HG03066 (cell line): ENCODE measurements at regions not wholly inside any gene's neighbourhood (a gene's known extent, or its start where the extent isn't known, plus 50 kb on each side); places are given as distances from the start of the nearest gene placed in this dataset.
"Not testable (repeated sequence)": the region's sequence is repeated elsewhere in the genome, so short reads cannot be mapped to it uniquely, and the experiment has no call there.

Source experiments
- ATAC-seq: cut with Tn5 transposase; IDR thresholded peaks from one replicate; pipeline ENCODE4 v1.9.1; 2021; ENCODE audit warnings: low read depth; ENCODE audit not compliant: unreplicated experiment

DNA sequence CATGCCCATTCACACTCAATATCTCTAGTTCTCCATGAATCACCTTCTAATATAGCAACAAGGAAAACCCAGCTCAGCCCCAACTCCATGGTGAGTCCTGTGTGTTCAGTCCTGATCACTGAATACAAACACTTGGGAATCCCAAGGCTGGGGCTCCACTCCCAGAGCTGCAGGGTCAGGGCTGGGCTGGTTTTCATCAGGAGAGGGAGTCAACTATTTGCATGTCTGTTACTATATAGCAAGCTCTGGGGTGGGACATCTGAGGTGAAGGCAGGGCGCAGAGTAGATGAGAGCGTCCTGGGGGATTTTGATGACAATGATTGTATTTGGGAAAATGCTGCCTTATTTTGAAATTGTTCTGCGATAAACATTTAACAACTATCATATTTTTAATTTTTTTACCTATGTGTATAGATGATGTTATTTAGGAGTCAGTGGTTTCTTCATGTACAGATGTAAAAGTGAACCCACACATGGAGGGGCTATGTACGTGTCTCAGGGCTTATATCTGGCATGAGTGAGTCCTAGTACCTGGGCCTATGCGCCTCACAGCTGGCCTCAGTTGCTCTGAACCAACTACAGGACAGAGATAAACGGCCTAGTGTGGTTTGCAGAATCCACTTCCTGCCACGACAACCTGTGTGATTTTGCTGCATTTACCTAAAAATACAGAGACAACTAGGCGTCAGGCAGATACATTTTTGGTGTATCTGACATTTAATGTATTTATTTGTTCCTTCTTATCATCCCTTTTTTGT is 603.7 kb downstream of the TMEM121 start:
- ATAC-seq: not testable (repeated sequence)

DNA sequence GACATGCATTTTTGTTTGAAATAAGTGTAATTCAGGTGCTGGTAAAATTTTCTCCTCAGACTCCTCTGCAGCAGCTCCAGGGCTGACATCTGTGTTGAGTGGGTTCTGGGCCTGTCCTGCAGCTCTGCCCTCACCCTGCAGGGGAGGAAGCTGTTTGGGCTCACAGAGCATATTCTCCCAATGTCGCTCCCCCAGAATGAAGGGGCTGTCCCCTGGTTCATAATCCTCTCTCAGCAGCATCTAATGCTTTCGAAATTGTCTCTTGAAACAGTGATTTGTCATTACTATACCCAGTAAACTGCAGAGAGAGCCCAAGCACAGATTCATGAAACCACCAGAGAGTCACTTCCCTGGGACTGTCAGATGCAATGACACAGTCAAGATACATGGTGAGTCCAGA is 606.7 kb downstream of the TMEM121 start:
- ATAC-seq: not testable (repeated sequence)

DNA sequence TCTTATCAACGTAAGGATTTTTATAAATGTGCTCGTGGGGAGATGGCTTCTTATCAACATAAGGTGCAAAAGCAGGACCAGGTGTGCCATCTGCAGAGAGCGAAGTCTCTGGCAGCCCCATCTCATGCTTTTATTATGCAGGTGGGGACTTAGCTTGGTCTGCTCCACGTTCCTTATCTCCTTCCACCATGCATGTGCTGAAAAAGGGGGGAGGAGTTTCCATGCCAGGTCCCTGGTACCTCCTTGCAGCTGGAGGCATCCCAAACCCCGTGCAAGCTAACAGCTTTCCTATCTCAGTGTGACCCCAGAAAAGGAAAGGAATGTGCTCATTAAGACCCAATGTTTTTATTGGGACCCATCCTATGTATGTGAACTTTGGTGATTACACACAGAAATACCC is 608.5 kb downstream of the TMEM121 start:
- no peak for ATAC-seq

DNA sequence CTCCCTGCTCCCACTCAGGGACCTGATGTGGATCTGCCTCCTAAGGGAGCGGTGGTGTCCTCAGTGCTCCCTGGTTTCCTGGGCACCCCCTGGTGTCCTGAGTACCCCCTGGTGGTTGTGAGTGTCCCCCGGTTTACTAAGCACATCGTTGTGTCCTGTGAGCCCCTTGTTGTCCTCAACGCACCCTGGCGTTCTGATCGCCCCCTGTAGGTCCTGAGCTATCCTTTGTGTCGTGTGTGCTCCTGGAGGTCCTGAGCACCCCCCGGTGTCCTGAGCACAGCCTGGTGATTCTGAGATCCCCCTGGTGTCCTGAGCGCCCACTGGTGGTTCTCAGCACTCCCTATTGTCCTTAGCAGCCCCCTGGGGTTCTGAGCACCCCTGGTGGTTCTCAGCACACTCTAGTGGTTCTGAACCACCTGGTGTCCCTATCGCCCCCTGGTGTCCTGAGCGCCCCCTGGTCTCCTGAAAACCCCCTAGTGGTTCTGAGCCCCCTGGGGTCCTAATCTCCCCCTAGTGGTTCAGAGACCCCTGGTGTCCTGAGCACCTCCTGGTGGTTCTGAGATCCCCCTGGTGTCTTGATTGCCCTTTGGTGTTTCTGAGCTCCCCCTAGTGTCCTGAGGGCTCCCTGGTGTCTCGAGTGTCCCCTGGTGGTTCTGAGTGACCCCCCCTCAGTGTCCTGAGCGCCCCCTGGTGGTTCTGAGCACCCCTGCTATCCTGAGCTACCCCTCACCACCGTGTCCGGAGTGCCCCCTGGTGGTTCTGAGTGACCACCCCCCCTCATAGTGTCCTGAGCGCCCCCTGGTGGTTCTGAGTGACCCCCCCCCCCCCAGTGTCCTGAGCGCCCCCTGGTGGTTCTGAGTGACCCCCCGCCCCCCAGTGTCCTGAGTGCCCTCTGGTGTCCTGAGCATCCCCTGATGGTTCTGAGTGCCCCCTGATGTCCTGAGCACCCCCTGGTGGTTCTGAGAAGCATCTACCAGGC is 615.1 kb downstream of the TMEM121 start:
- ATAC-seq: no peak

DNA sequence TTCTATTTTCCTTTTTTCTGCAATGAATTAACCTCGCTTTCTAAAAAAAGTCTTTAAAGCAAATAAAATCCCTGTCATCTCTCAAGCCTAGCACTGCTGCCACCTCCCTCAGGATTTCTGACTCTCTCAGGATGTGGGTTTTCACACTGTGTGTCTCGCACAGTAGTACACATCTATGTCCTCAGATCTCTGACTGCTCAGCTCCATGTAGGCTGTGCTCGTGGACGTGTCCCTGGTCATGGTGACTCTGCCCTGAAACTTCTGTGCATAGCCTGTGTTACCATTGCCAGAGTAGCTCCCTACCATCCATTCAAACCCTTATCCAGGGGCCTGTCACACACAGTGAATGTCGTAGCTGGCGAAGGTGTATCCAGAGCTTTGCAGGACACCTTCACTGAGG is 619.3 kb downstream of the TMEM121 start:
- not testable (repeated sequence) for ATAC-seq

DNA sequence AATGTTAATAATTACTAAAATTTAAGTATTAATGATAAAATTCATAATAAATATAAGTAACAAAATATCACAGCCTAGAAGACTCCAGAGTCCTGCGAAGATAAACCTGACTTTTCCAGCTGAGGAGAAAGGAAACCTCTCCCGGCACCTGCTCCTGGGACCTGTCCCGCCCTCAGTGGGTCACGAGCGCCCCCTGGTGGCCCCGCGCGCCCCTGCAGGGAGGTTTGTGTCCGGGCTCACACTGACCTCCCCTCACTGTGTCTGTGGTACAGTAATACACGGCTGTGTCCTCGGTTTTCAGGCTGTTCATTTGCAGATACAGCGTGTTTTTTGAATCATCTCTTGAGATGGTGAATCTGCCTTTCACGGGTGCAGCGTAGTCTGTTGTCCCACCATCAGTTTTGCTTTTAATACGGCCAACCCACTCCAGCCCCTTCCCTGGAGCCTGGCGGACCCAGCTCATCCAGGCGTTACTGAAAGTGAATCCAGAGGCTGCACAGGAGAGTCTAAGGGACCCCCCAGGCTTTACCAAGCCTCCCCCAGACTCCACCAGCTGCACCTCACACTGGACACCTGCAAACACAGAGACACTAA is 627.1 kb downstream of the TMEM121 start:
- not testable (repeated sequence) for ATAC-seq

DNA sequence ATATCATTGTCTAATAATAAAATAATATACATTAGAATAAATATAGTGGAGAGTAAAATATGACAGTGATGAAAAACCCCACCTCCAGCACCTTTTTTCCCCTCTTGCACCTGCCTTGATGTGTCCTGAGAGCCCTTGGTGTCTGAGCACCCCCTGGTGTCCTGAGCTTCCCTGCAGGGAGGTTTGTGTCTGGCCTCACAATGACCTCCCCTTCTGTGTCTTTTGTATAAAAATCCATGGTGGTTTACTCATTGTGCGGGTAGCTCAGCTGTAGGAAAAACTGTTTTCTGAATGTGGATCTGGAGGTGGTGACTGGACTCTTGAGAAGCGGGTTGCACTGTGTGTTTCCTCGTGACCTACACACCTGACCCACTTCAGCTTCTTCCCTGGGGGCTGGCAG is 636.9 kb downstream of the TMEM121 start:
- ATAC-seq: no peak

DNA sequence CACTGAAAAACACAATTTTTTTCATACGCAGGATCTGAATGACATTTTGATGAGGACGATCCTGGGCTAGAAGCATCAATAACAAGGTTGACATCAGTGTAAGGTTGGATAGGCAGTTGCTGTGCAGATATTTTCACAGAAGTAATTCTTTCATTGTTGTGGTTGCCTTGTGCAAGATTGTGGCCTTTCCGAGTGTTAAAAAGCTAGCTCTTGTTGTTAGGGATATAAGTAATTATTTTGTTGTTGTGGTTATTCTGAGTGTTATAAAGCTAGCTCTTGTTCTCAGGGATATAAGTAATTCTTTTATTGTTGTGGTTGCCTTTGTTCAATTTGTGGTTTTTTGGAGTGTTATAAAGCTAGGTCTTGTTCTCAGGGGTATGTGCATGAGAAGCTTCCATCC is 637.4 kb downstream of the TMEM121 start:
- ATAC-seq: not testable (repeated sequence)

DNA sequence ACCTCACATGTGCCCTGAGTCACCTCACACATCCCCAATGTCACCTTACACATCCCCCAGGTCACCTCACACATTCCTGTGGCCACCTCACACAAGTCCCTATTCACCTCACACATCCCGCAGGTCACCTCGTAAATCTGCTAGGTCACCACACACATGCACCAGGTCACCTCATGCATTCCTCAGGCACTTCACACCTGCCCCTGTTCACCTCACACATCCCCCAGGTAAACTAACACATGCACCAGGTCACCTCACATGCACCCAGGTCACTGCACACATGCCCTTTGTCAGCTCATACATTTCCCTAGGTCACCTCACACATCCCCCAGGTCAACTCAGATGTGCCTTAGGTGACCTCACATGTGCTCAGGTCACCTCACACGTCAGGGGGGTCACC is 639.8 kb downstream of the TMEM121 start:
- ATAC-seq: no peak

DNA sequence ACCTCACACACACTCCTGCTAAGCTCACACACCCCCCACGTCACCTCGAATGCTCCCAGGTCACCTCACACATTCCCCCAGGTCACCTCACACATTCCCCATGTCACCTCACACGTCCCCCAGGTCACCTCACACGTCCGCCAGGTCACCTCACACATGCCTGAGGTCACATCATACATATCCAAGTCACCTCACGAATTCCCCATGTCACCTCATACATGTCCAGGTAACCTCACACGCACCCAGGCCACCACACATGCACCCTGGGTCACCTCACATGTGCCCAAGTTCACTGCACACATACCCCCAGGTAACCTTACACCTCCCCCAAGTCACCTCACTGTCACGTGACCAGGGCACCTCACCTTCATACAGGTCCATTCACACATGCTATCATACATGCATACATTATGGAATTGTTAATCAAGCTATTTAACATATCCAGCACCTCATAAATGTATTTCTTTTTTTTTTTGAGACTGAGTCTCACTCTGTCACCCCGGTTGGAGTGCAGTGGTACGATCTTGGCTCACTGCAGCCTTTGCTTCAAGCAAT is 640.3 kb downstream of the TMEM121 start:
- no peak for ATAC-seq

DNA sequence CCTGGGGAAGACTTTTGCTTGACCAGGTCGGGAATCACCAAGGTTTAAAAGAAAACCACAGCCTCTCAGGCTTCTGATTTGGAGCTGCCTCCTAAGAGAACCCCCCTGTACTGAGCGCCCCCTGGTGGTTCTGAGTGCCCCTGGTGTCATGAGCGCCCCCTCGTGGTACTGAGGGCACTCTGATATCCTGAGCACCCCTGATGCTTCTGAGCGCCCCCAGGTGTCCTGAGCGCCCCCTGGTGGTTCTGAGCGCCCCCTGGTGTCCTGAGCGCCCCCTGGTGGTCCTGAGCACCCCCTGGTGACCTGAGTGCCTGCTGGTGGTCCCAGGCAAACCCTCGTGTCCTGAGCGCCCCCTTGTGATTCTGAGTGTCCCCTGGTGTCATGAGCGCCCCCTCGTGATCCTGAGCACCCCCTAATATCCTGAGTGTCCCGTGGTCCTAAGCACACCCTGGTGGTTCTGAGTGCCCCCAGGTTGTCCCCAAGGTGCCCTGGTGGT is 643.8 kb downstream of the TMEM121 start:
- ATAC-seq: not testable (repeated sequence)

DNA sequence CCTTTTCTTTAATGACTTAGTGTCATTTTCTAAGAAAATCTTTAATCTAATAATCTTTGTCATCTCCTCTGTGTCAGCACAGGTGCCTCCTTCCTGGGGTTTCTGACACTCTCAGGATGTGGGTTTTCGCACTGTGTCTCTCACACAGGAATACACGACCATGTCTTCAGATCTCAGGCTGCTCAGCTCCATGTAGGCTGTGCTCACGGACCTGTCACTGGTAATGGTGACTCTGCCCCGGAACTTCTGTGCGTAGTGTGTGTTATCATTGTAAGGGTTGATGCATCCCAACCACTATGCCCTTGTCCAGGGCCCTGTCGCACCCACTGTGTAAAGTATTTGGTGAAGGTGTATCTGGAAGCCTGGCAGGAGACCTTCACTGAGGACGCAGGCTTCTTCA is 647.8 kb downstream of the TMEM121 start:
- no peak for ATAC-seq

DNA sequence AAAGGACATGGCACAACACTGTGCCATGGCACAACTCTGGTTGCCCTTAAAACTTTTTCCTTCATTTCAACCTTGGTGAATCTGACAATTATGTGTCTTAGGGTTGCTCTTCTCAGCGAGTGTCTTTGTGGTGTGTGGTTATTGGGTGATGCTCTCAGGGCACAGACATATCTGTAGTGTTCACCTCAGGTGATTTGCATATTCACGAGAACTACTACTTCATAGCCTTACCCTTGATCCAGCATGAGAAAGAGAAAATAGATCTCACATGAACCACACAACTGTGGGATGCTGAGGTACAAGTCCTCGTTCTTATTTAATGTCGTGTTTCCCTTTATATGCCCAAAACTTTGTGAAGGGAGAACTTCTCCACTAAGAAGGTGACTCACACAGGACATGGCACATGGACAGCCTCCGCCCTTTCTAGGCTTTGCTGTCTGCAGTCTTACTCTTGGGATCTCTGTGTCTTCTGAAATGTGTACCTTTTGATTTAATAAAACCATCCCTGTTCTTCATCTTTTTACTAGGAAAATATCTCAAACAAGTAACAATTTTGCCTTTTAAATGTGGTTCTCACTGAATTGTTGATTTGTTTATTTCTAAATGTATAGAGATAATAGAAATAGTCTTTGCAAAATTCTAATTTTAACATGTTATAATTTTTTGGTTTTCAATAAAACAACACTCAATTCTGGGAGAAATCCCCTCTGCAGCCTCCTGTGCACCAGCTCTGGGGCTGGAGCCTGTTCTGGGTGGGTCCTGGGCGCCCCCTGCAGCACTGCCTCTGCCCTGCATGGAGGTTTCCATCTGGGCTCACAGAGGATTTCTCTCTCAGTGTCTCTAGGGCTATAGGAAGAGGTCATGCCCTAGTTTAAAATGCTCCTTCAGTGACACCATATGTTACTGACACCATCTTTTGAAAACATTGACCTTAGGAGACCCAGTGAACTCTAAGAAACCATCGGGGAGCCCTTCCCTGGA is 651.2 kb downstream of the TMEM121 start:
- ATAC-seq: not testable (repeated sequence)

DNA sequence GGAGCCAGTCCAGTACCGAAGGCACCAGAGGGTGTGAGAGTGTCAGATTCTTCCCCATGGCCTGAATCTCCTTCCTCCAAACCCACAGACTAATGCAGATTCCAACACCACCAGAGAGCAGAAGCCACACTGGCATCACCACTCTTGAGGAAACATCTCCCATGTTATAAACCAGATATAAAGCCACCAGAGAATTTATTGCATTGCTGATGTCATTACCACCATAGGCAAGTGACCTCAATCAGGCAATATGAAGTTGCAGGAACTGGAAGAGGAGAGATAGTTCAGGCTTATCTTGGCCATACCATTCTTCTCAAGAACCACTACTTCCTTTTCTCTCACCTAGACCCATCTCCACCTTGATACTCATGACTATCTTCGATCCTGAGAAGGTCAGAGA is 653.4 kb downstream of the TMEM121 start:
- no peak for ATAC-seq

DNA sequence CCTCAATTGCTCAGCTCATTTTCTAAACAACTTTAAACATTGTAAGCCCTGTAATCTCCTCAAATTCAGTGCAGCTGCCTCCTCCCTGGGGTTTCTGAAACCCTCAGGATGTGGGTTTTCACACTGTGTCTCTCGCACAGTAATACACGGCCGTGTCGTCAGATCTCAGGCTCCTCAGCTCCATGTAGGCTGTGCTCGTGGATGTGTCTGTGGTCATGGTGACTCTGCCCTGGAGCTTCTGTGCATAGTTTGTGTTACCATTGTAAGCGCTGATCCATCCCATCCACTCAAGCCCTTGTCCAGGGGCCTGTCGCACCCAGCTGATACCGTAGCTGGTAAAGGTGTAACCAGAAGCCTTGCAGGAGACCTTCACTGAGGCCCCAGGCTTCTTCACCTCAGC is 658.4 kb downstream of the TMEM121 start:
- not testable (repeated sequence) for ATAC-seq

DNA sequence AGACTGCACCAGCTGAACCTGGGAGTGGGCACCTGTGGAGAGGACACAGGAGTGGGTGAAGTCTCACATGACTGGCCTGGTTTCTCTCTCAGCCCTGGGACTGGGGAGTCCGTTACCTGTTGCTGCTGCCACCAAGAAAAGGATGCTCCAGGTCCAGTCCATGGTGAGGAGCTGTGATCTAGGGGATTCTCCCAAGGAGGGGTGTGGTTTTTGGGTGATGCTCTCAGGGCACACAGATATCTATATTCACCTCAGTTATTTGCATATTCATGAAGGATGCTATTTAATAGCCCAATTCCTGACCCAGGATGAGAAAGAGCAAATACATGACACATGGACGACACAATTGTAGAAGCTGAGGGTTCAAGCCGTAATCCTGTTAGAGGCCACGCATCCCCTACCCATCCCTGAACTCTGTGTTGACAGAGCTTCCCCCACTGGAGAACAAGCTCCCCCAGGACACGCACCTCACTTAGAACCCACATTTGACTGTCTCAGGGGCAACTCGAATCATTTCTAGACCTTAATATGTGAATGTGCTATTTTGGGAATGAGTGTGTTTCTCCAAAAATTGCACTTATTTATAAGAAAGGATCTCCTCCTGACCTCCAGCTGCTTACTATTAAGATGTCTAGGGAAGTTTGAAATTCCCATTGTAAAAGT is 658.9 kb downstream of the TMEM121 start:
- not testable (repeated sequence) for ATAC-seq

DNA sequence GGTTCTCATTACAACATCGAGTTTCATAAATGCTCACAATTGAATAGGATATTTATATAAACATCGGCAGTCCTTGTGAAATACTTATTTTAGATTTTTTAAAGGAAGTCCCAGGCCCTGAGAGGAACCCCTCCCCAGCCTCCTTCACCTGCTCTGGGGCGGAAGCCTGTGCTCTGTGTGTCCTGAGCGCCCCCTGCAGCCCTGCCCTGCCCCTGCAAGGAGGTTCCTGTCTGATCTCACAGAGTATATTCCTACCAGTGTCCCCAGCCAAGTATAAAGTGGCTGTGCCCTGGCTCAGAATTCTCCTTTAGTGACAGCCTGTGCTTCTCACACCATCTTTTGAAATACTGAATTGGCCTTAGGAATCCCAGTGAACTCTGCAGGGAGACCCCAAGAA is 659.5 kb downstream of the TMEM121 start:
- no peak for ATAC-seq

DNA sequence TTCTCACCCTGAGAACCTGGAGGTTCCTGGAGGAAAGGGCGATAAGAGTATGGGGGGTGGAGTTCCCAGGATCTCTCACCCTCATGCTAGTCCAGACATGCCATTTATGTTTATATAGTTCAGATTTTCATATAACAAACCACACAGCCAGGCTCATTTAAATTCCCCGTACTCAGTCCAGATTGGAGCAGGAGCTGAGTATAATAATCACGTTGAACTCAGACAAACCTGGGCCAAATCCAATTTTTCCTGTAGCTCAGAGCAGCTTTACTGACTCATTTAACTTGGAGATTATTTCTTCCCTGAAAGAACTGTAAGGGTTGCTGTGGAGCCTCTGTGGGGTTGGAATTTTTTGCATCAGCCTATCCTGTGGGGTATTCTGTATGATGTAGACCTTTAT is 660.8 kb downstream of the TMEM121 start:
- no peak for ATAC-seq

DNA sequence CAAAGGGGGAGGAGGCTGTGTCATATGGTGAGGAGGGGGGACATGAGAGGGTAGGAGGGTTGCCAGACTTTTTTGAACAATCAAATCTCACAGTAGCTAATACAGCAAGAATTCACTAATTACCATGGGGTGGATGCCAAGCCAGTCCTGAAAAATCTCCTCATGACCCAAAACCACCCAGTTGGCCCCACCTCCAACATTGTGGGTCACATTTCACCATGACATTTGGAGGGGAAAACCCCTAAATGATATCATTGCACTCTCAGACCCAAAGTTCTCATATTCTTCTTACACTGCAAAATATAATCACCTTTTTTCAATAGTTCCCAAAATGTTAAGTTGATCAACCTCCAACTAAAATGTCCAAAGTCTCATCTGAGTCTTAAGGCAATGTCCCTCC is 666.3 kb downstream of the TMEM121 start:
- ATAC-seq: not testable (repeated sequence)
